A673 (cell line): ENCODE measurements at regions not wholly inside any gene's neighbourhood (a gene's known extent, or its start where the extent isn't known, plus 50 kb on each side); places are given as distances from the start of the nearest gene placed in this dataset.

Experiments
- BruUV-seq: library from RNA; stranded (reverse); fragments of 400-500 nt; replicated peaks from 2 replicates; lab custom pipeline; 2021; lab: Mats Ljungman, UMichigan
- CTCF ChIA-PET: fragments of 300-600 bp; sonication (Branson Sonifier 250); formaldehyde crosslinking; loops from one replicate; lab custom pipeline; 2022; ENCODE audit warnings: antibody characterized with exemption; lab: Charles Lee
- POLR2A ChIA-PET: fragments of 300-600 bp; sonication (Branson Sonifier 250); formaldehyde crosslinking; loops from one replicate; lab custom pipeline; 2022; ENCODE audit warnings: antibody characterized with exemption; ENCODE audit not compliant: low non-redundant PET; lab: Charles Lee
- DNase-seq: peaks from one replicate; pipeline ENCODE4 v3.0.0-alpha.2; 2015; ENCODE audit warnings: low spot score
- H3K27ac ChIP-seq: fragments of 200-600 bp; sonication (generic); 2 replicates; pipeline ENCODE4 v1.5.1; 2016; ENCODE audit warnings: mixed run types, low read depth, mild to moderate bottlenecking, mixed read lengths, antibody characterized with exemption, low read length; ENCODE audit not compliant: poor library complexity, severe bottlenecking
- H3K27me3 ChIP-seq: fragments of 200-600 bp; sonication (generic); replicated peaks from 2 replicates; pipeline ENCODE4 v1.6.1; 2017; ENCODE audit warnings: mixed run types, low read depth, mild to moderate bottlenecking, mixed read lengths, antibody characterized with exemption, low read length; ENCODE audit not compliant: insufficient read depth, poor library complexity
- H3K36me3 ChIP-seq: fragments of 200-600 bp; sonication (generic); 2 replicates; pipeline ENCODE4 v1.6.1; 2016; ENCODE audit warnings: mixed run types, mild to moderate bottlenecking, mixed read lengths, antibody characterized with exemption, low read length; ENCODE audit not compliant: insufficient read depth, poor library complexity, severe bottlenecking
- H3K4me1 ChIP-seq: fragments of 200-600 bp; sonication (generic); 2 replicates; pipeline ENCODE4 v1.6.1; 2017; ENCODE audit warnings: mixed run types, mild to moderate bottlenecking, mixed read lengths, antibody characterized with exemption, low read length; ENCODE audit not compliant: insufficient read depth, poor library complexity, severe bottlenecking
- H3K4me3 ChIP-seq: fragments of 200-600 bp; sonication (generic); 2 replicates; pipeline ENCODE4 v1.5.1; 2016; ENCODE audit warnings: low read depth, mixed run types, mild to moderate bottlenecking, mixed read lengths, low read length; ENCODE audit not compliant: poor library complexity, severe bottlenecking
- H3K9me3 ChIP-seq: fragments of 200-600 bp; sonication (generic); 2 replicates; pipeline ENCODE4 v1.6.1; 2016; ENCODE audit warnings: mixed run types, low read depth, mild to moderate bottlenecking, mixed read lengths, antibody characterized with exemption, low read length; ENCODE audit not compliant: poor library complexity, severe bottlenecking
- EZH2 ChIP-seq: fragments of 200-600 bp; sonication (generic); IDR thresholded peaks from 2 replicates; pipeline ENCODE4 v1.6.1; 2017; ENCODE audit warnings: borderline replicate concordance, low read depth, mild to moderate bottlenecking, mixed read lengths, antibody characterized with exemption, low read length; ENCODE audit not compliant: poor library complexity, severe bottlenecking
- intact Hi-C: fragments of 100-400 bp; cut with micrococcal nuclease; formaldehyde crosslinking; loops from one replicate; pipeline ENCODE4 v1.10.0; 2022; ENCODE audit not compliant: unreplicated experiment
- TF ChIP-seq, protein P1 (sequence below): fragments of 300-800, 200-600 bp; sonication (generic); conservative IDR thresholded peaks from 2 replicates; pipeline ENCODE4 v1.5.1; 2017; ENCODE audit warnings: low read depth, mild to moderate bottlenecking, antibody characterized with exemption, low read length, moderate library complexity, mixed read lengths

DNA sequence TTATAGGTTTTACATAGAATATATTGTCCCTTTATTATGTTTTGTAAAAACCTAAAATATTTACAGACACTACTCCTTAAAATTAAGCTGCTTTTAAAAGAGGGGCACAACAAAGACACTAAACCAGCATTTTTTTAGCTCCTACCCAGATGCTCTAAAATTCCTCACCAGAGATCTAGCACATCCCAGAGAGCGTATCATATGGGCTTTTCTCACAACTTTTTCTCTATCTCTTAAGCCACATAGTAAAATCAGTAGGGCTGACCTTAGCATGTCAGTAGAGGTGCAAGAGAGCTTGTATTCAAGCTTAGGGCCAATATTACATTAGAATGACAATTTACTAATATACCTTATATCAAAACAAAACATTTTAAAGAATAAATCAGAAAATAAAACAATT, 216.3 kb downstream of the TMX3 start:
- POLR2A ChIA-PET, result no interaction called here
- CTCF ChIA-PET, result no interaction called here
- intact Hi-C loops, result no loop called here

DNA sequence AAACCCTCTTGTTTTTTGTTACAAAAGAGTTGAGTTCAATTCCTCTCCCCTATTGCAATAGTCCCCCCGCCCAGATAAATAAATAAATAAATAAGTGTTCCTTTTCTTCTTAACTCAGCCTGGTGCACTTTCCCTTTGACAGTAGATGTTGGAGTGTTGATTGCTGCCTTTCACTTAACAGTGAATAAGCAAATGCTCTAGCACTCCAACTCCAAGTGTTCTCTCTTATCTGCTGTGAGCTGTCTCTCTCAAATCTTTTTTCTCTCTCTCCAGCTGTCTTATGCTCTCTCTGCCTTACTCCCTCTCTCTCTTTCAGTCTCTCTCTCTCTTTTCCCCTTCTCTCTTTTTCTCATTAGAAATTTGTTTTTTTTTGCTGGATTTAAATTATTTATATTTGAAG, 216.7 kb downstream of the TMX3 start:
- ChIA-PET POLR2A (no interaction called here), CTCF (no interaction called here)
- peaks cover 35% of the 10 kb centered on the region for H3K4me1 ChIP-seq
- intact Hi-C loops, result no loop called here
- H3K27ac ChIP-seq, result no peak overlapping the region
- no peak for TF ChIP-seq EZH2
- TF ChIP-seq, protein P1, sequence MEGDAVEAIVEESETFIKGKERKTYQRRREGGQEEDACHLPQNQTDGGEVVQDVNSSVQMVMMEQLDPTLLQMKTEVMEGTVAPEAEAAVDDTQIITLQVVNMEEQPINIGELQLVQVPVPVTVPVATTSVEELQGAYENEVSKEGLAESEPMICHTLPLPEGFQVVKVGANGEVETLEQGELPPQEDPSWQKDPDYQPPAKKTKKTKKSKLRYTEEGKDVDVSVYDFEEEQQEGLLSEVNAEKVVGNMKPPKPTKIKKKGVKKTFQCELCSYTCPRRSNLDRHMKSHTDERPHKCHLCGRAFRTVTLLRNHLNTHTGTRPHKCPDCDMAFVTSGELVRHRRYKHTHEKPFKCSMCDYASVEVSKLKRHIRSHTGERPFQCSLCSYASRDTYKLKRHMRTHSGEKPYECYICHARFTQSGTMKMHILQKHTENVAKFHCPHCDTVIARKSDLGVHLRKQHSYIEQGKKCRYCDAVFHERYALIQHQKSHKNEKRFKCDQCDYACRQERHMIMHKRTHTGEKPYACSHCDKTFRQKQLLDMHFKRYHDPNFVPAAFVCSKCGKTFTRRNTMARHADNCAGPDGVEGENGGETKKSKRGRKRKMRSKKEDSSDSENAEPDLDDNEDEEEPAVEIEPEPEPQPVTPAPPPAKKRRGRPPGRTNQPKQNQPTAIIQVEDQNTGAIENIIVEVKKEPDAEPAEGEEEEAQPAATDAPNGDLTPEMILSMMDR, result no peak
- peaks cover 9% of the 10 kb centered on the region for H3K36me3 ChIP-seq
- H3K4me3 ChIP-seq, result no peak overlapping the region
- no peaks in the 10 kb centered on the region for H3K9me3 ChIP-seq
- no TSS peak for BruUV-seq
- DNase-seq, result no peak
- H3K27me3 ChIP-seq, result no peaks in the 10 kb centered on the region

More for the DNA sequence above, 216.3 kb downstream of the TMX3 start:
- peaks cover 38% of the 10 kb centered on the region for H3K4me1 ChIP-seq
- peak overlapping the region; percentile 49 for H3K27ac ChIP-seq
- TF ChIP-seq, protein P1, result no peak
- no peak for TF ChIP-seq EZH2
- DNase-seq, result no peak
- no TSS peak for BruUV-seq
- no peaks in the 10 kb centered on the region for H3K27me3 ChIP-seq
- no peaks in the 10 kb centered on the region for H3K9me3 ChIP-seq
- H3K4me3 ChIP-seq, result no peak overlapping the region
- H3K36me3 ChIP-seq, result peaks cover 9% of the 10 kb centered on the region

DNA sequence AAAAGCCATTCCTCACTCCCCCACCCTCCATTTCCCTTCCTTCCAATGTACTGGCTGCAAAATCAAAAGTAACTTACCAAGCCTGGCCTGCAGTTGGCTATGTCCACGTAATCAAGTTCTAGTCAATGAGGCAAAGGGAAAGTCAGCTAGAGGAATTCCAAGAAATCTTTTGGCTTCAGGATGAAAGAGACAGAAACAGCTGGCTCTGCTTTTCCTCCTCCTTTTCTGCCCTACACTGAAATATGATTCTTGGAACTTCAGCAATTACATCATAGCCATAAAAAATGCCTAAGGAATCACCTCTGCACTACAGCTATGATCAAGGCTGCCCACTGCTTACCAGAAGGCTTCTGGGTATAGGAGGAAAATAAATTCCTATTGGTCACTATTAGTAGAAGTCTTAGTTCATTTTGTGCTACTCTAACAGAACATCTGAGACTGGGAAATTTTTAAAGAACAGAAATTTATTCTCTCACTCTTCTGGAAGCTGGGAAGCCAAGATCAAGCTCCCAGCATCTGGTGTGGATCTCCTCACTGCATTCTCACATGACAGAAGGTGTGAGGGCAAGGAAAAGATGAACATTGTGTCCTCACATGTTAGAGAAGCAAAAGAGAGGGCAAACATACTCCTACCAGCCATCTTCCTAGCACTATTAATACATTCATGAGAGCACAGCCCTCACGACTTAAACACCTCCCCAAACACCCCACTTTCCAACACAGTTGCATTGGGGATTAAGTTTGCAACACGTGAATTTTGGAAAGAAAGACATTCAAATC, 219.9 kb downstream of the TMX3 start:
- CTCF ChIA-PET, result no interaction called here
- H3K4me1 ChIP-seq, result peaks cover 31% of the 10 kb centered on the region
- no TSS peak for BruUV-seq
- no peaks in the 10 kb centered on the region for H3K9me3 ChIP-seq
- peak overlapping the region; percentile 35 for H3K4me3 ChIP-seq
- TF ChIP-seq EZH2, result no peak
- TF ChIP-seq, protein P1, result no peak
- peak; percentile 48 for DNase-seq
- POLR2A ChIA-PET, result no interaction called here
- peak overlapping the region; percentile 76 for H3K27ac ChIP-seq
- H3K27me3 ChIP-seq, result no peaks in the 10 kb centered on the region
- intact Hi-C loops, result no loop called here
- no peaks in the 10 kb centered on the region for H3K36me3 ChIP-seq
